Right lobe of liver (tissue), 4 donors: ENCODE measurements at regions not wholly inside any gene's neighbourhood (a gene's known extent, or its start where the extent isn't known, plus 50 kb on each side); places are given as distances from the start of the nearest gene placed in this dataset.
A peak's percentile ranks its signal among the peaks of the same experiment; 100 is the strongest.

Experiments
- CTCF ChIP-seq, 4 donors: fragments of 200-600 bp in 3 of 4; fragments of 450-650 bp in 1 of 4; IDR thresholded peaks; one replicate each; pipeline versions ENCODE4 v1.5.1 to v1.8.0; 2016 to 2022; ENCODE audit warnings: antibody characterized with exemption in 4 of 4, mild to moderate bottlenecking in 2 of 4
- POLR2A ChIP-seq: fragments of 450-650 bp; IDR thresholded peaks from one replicate; pipeline ENCODE4 v1.6.1; 2017; ENCODE audit warnings: antibody characterized with exemption, mild to moderate bottlenecking
- donor health status: DM: no; HTN: no; CAD: no.
- donor health status: DM: no; HTN: no; CAD: no.
- donor health status: DM: no; HTN: yes; CAD: no.

- peak; percentile 33 to 71 (median 58) for TF ChIP-seq CTCF (IDR thresholded peaks at IDR 0.05)
- TF ChIP-seq POLR2A = no peak
Observed at GRCh38 chr18:51621113-51621863, 423.8 kb upstream of the MEX3C start.
